ENCODE measurements at regions not wholly inside any gene's neighbourhood (a gene's known extent, or its start where the extent isn't known, plus 50 kb on each side); places are given as distances from the start of the nearest gene placed in this dataset.

- TF ChIP-seq CTCF (IDR thresholded peaks at IDR 0.05; ENCODE audit: low read depth, low read length) (no peak), POLR2A (IDR thresholded peaks at IDR 0.05; ENCODE audit: extremely low read depth, insufficient read length) (no peak)
These were observed 157.0 kb upstream of the LMNTD1 start for GRCh38 chr12:25710128-25710527.
